ENCODE measurements at regions not wholly inside any gene's neighbourhood (a gene's known extent, or its start where the extent isn't known, plus 50 kb on each side); places are given as distances from the start of the nearest gene placed in this dataset.

DNA sequence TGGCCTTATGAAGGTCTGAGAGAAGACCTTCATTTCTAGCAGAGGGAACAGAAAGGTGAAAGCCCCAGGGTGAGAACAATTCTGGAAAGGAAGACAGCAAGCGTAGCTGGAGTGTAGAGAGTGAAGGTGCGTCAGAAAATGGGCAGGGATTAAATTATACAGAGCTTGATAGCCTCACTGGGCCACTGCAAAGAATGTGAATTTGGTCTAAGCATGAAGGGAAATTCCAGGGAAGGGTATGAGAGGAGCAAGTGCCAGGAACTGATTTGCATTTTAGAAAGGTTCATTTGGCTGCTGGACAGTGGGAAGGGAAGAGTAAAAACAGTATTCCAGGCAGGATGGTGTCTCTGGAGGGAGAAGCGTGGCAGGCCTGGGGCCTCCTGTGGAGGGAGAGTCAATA, 274.1 kb upstream of the ASIC2 start:
- TF ChIP-seq TAF1 (conservative IDR thresholded peaks at IDR 0.05) = no peak
- TF ChIP-seq, protein P1, sequence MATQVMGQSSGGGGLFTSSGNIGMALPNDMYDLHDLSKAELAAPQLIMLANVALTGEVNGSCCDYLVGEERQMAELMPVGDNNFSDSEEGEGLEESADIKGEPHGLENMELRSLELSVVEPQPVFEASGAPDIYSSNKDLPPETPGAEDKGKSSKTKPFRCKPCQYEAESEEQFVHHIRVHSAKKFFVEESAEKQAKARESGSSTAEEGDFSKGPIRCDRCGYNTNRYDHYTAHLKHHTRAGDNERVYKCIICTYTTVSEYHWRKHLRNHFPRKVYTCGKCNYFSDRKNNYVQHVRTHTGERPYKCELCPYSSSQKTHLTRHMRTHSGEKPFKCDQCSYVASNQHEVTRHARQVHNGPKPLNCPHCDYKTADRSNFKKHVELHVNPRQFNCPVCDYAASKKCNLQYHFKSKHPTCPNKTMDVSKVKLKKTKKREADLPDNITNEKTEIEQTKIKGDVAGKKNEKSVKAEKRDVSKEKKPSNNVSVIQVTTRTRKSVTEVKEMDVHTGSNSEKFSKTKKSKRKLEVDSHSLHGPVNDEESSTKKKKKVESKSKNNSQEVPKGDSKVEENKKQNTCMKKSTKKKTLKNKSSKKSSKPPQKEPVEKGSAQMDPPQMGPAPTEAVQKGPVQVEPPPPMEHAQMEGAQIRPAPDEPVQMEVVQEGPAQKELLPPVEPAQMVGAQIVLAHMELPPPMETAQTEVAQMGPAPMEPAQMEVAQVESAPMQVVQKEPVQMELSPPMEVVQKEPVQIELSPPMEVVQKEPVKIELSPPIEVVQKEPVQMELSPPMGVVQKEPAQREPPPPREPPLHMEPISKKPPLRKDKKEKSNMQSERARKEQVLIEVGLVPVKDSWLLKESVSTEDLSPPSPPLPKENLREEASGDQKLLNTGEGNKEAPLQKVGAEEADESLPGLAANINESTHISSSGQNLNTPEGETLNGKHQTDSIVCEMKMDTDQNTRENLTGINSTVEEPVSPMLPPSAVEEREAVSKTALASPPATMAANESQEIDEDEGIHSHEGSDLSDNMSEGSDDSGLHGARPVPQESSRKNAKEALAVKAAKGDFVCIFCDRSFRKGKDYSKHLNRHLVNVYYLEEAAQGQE (IDR thresholded peaks at IDR 0.05) = no peak
- TF ChIP-seq YY1 (IDR thresholded peaks at IDR 0.05) = no peak
- no peak for TF ChIP-seq EGR1 (IDR thresholded peaks at IDR 0.05; ENCODE audit: low read depth in 2 of 2)
- TF ChIP-seq, protein P2, sequence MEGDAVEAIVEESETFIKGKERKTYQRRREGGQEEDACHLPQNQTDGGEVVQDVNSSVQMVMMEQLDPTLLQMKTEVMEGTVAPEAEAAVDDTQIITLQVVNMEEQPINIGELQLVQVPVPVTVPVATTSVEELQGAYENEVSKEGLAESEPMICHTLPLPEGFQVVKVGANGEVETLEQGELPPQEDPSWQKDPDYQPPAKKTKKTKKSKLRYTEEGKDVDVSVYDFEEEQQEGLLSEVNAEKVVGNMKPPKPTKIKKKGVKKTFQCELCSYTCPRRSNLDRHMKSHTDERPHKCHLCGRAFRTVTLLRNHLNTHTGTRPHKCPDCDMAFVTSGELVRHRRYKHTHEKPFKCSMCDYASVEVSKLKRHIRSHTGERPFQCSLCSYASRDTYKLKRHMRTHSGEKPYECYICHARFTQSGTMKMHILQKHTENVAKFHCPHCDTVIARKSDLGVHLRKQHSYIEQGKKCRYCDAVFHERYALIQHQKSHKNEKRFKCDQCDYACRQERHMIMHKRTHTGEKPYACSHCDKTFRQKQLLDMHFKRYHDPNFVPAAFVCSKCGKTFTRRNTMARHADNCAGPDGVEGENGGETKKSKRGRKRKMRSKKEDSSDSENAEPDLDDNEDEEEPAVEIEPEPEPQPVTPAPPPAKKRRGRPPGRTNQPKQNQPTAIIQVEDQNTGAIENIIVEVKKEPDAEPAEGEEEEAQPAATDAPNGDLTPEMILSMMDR (IDR thresholded peaks at IDR 0.05; ENCODE audit: low read depth, low read length, missing input control) = no peak
- TF ChIP-seq, protein P3, sequence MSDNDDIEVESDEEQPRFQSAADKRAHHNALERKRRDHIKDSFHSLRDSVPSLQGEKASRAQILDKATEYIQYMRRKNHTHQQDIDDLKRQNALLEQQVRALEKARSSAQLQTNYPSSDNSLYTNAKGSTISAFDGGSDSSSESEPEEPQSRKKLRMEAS (IDR thresholded peaks at IDR 0.05) = no peak
- no peak for TF ChIP-seq RAD21 (IDR thresholded peaks at IDR 0.05)

All from liver (tissue), 3 donors.